GM19351 (cell line): ENCODE measurements at regions not wholly inside any gene's neighbourhood (a gene's known extent, or its start where the extent isn't known, plus 50 kb on each side); places are given as distances from the start of the nearest gene placed in this dataset.

Experiments used
- ATAC-seq: cut with Tn5 transposase; IDR thresholded peaks from one replicate; pipeline ENCODE4 v1.9.1; 2021; ENCODE audit warnings: mild to moderate bottlenecking, moderate library complexity; ENCODE audit not compliant: unreplicated experiment

GRCh38 chr14:61193476-61193875 is 87.7 kb downstream of the TMEM30B start:
- no peak for ATAC-seq

- no peak for ATAC-seq
These were observed 88.1 kb downstream of the TMEM30B start for GRCh38 chr14:61192989-61193388.

DNA sequence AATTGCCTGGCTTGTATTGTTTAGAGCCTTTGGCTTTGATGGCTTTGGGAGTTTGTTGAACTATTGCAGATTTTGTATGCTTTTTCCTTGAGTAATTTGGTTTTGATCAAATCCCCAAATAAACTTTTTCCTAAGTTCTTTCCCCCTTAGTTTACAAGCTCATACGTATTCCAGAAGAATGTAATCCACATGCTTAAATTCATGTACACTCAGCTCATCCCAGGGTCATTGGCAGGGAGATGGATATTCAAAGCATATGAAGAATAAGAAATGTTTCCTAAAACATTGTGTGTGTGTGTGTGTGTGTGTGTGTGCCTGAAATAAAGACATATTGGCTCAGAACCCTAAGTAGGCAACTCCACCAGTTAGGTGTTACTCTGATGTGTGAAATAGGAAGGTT is 89.4 kb downstream of the TMEM30B start:
- ATAC-seq = no peak

DNA sequence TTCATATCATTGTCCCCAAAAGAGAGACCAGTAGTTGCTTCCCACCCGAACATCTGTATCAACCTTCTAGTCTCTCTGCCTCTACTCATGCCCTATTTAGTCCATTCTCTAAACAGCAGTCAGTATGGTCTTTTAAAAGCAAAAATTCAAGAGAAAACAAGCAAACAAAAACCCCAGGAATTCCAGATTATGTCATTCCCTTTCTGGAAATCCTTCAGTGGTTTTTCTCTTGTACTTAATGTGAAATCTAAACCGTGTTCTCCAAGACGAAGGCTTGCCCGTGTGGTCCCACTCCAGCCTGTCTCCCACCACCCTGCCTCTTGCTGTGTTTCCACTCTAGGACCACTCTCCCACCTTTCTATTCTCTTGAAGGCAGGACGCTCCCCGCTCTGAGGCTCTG is 90.8 kb downstream of the TMEM30B start:
- no peak for ATAC-seq

DNA sequence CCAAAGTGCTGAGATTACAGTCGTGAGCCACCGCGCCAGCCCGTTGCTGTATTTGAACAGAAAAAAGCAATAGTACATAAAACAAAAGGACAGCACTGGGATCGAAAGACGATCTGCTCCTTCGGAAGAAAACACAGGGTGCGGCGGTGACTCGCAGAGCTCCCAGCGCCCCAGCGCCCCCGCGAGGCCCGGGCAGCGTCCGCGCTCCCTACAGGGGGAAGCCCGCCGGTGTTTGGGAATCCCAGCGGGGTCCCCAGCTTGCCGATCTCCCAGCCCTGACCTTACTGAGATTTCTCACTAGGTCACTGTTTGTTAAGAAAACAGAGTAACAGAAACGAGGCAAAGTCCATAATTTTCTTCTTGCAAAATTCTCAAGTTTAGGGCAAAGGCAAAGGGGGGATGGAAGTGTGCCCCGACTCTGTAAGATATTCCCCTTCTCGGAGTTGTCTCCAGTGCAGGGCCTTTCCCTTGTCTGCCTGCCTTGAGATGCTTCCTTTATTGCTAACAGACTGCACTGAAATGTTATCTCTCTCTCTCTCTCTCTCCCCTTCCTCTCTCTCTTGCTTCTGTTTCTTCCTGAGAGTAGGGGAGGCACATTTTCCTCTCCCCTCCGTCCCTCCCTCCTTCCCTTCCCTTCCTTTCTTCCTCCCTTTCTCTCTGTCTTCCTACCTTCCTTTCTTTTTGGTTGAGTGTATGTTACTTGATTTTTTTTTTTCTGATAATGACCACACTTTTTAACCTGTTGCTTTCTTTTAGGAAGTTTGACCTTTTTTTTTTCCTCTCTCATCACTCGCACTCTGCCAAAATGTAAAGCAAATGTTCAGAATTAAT is 91.9 kb downstream of the TMEM30B start:
- ATAC-seq = peak; percentile 78

DNA sequence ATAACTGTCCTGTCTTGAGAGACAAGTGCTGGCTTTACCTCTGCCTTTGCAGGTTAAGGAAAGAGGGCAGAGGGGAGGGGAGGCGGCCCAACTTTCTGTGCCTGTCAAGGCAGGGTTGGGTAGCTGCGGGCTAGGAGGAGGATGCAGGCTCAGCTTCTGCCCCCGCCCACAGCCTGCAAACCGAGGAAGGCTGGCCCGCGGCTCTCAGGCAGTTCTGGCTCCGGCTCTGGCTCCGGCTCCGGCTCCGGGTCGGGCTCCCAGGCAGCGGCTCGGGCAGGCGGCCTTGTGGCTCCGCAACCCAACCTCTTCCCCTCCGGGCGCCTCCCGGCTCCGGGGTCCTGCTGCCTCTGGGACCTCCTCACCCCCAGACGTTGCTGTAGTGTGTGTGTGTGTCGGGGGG is 92.9 kb downstream of the TMEM30B start:
- no peak for ATAC-seq

- no peak for ATAC-seq
These were observed 93.8 kb downstream of the TMEM30B start for GRCh38 chr14:61187196-61187905.

DNA sequence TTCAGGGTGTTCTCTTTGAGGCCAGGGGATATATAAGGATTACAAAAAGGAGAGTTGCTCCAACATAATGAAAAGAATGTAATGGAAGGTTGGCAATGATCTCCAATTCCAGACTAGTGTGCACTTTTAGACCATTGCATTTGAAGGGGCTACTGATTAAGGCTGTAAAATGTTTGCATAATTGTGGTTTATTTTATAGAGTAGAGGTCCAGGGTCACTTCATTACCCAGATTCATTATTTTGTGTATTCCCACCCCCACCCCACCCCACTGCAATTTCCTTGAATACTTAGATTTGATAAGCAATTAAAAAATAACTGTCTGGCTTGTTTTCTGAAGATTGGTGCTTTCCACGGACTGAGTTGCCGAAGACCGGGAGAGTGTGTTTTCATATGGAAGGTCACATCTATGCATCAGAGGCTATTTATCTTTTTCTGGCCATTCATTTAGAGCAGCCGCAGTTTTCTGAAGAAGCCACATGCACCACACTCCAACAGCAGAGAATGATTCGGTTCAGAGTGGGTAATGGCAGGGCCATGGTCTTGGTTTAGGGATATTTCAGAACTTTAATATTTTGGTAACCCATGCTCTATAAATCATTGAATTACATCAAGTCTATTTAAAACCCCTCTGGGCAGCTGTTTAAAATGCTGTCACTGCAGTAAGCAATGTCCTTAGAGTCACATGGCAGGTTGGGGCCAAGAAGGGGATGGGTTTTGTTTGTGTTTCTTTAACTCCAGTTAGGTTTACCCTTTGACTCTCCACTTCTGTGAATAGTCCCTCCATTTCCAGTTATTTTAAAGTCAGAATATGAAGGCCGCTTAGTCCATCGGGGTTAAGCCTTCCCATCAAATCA is 94.6 kb downstream of the TMEM30B start:
- ATAC-seq = no peak

- ATAC-seq = no peak
These were observed 95.6 kb downstream of the TMEM30B start for GRCh38 chr14:61185534-61185933.

- ATAC-seq = no peak
These were observed 97.0 kb downstream of the TMEM30B start for GRCh38 chr14:61184112-61184511.

- ATAC-seq = no peak
These were observed 97.8 kb downstream of the TMEM30B start for GRCh38 chr14:61183196-61183885.

DNA sequence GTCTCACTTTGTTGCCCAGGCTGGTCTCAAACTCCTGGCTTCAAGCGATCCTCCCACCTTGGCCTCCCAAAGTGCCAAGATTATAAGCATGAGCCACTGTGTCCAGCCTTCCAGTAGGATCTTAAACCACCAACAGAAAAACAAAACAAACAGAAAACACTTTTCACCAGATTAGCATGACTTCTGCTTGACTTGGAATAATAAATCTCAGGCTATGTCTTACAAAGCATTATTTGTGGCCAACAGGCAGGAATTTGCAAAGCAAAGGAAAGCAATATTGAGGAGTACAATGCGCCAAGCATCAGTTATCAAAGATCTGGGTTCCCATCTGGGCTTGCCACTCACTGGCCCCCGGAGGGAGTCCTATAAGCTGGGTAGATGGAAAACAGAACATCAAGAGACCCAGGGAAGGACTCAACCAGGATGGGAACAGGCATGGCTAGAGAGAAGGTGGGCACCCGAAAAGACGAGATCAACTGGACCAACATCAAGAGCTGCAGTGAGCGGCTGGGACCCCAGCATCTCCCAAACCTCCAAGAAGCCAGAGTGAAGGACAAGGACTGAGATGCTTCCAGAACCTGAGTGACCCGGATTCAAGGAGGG is 101.2 kb downstream of the TMEM30B start:
- ATAC-seq = no peak

DNA sequence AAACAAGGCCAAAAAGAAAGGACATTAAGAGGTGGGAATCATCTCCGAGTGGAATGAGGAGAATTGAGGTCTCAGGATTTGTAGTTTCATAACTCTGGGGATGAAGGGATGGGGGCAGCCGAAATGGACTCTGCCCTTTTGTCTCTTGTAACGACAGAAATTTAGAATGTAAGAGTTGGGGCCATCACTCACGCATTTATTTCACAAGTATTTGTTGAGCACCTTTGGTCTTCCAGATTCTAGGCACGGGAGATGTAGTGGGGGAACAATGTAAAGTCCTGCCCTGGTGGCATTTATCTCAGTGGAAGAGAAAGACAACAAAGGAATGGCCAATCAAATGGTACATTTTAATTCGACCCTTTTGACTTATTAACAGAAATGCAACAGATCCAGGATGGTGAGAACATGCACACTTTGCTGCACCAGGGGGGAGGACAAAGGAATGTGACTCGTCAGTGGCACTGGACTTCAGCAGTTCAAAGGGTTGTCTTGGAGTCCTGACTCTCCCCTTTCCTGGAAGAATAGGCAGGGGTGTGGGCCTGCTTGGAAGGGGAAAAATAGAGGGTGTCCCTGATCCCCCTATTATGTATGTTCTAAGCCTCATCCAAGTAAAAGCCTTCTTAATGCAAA is 102.0 kb downstream of the TMEM30B start:
- ATAC-seq = no peak

DNA sequence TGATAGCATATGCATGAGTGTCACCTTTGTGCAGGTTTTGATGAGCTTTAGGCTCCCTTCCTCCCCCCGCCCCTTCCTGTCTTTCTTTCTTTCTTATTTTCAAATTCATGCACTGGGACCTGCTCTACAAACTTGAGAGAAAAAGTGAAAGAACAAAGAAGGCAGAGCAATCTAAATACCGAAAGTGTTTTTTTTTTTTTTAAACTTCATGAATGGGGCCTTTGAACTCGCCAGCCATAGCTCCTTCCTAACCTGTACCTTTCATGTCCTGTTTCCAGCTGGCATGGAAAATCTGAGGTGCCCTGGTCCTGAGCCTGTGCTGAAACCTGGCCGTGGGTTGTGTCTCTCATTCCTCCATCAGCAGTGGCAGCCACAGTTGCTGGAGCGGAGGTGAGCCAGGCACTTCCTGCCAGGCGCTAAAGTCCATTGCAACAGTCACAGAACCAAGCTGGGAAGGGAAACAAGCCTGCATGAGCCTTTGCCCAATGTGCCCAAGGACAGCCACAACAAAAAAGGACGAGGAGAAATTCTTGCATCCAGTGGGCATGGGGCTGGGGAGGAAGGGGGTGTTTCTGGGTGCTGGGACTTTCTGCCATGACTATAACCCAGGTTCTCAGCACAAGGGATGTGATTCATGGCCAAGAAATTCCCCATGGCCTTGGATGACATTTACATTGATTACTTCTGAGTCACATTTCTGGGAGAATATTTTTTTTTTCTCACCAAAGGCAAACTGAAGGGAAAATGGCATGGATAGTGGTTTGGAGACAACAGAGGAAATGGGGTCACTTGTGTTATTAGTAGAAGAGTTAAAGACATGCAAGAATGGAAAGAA is 102.7 kb downstream of the TMEM30B start:
- ATAC-seq = peak; percentile 53

- peak; percentile 8 for ATAC-seq
These were observed 103.6 kb downstream of the TMEM30B start for GRCh38 chr14:61177279-61178225.

- ATAC-seq = no peak
These were observed 104.5 kb downstream of the TMEM30B start for GRCh38 chr14:61176686-61177085.

GRCh38 chr14:61174987-61175386 is 106.2 kb downstream of the TMEM30B start:
- no peak for ATAC-seq

DNA sequence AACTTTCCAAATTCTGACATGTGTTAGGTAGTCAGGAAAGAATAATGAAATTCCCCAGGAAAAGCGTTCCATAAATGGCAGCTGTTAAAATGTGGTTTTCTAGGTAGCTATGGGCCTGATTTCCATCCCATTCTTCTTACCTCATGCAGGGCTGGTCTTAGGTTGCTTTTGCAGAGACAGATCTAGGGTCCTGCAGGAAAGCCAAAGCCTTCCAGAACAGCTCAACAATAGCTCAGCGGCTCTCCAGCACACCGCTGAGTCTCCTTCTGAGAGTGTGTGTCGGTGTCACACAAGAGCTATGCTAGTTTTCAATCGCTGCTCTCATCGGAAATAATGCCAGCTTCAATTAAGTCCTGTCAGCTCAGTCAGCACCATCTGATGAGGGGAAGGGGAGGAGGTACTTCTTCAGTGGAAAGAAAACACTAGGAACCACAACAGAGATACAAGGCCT is 106.7 kb downstream of the TMEM30B start:
- no peak for ATAC-seq
